Testis (tissue), 2 donors: ENCODE measurements at regions not wholly inside any gene's neighbourhood (a gene's known extent, or its start where the extent isn't known, plus 50 kb on each side); places are given as distances from the start of the nearest gene placed in this dataset.
"Not testable (repeated sequence)": the region's sequence is repeated elsewhere in the genome, so short reads cannot be mapped to it uniquely, and the experiment has no call there.

Source experiments
- POLR2A ChIP-seq: fragments of 450-650 bp; IDR thresholded peaks from one replicate; pipeline ENCODE4 v1.6.1; 2017; ENCODE audit warnings: antibody characterized with exemption, mild to moderate bottlenecking, moderate library complexity
- TF ChIP-seq, protein P1 (sequence below), 3 experiments: fragments of 450-650 bp in 2 of 3; fragments of 200-600 bp in 1 of 3; sonication (generic) in 1 of 3; IDR thresholded peaks; one replicate each; pipeline ENCODE4 v1.5.1; 2016 to 2019; ENCODE audit warnings: antibody characterized with exemption in 3 of 3, mild to moderate bottlenecking in 2 of 3, moderate library complexity in 1 of 3

DNA sequence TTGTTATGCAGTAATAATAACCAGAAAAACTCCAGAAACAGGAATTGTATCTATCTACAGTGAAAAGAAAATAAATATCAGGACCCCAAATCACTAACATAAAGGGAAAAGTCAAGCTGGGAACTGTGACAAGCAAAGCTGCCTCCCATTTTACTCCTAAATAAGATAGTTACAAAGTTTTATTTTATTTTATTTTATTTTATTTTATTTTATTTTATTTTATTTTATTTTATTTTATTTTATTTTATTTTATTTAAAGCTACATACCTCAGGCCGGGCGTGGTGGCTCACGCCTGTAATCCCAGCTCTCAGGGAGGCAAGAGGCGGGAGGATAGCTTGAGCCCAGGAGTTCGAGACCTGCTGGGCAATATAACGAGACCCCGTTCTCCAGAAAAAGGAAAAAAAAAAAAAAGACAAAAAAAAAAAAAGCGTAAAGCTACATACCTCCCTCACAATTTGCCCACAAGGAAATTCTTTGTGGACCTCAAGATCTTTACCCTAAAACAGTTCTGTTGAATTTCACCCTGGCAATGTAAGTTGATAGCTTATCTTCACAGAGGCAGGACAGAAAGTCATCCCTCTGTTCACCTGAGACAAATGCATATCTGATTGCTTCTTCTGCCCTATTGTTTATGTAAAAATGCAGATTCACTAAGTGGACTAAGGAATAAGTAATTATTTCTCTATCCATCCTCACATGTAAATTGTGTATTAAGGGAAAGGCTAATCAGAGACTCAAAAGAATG lies 115.3 kb downstream of the OR2B2 start:
- TF ChIP-seq POLR2A: not testable (repeated sequence)
- TF ChIP-seq, protein P1, sequence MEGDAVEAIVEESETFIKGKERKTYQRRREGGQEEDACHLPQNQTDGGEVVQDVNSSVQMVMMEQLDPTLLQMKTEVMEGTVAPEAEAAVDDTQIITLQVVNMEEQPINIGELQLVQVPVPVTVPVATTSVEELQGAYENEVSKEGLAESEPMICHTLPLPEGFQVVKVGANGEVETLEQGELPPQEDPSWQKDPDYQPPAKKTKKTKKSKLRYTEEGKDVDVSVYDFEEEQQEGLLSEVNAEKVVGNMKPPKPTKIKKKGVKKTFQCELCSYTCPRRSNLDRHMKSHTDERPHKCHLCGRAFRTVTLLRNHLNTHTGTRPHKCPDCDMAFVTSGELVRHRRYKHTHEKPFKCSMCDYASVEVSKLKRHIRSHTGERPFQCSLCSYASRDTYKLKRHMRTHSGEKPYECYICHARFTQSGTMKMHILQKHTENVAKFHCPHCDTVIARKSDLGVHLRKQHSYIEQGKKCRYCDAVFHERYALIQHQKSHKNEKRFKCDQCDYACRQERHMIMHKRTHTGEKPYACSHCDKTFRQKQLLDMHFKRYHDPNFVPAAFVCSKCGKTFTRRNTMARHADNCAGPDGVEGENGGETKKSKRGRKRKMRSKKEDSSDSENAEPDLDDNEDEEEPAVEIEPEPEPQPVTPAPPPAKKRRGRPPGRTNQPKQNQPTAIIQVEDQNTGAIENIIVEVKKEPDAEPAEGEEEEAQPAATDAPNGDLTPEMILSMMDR (IDR thresholded peaks at IDR 0.05): not testable (repeated sequence)
